GM19043 (cell line): ENCODE measurements at regions not wholly inside any gene's neighbourhood (a gene's known extent, or its start where the extent isn't known, plus 50 kb on each side); places are given as distances from the start of the nearest gene placed in this dataset.
A peak's percentile ranks its signal among the peaks of the same experiment; 100 is the strongest.
"Not testable (repeated sequence)": the region's sequence is repeated elsewhere in the genome, so short reads cannot be mapped to it uniquely, and the experiment has no call there.

ENCODE experiments used
- ATAC-seq: cut with Tn5 transposase; IDR thresholded peaks from one replicate; pipeline ENCODE4 v1.9.1; 2021; ENCODE audit warnings: low read depth; ENCODE audit not compliant: unreplicated experiment

DNA sequence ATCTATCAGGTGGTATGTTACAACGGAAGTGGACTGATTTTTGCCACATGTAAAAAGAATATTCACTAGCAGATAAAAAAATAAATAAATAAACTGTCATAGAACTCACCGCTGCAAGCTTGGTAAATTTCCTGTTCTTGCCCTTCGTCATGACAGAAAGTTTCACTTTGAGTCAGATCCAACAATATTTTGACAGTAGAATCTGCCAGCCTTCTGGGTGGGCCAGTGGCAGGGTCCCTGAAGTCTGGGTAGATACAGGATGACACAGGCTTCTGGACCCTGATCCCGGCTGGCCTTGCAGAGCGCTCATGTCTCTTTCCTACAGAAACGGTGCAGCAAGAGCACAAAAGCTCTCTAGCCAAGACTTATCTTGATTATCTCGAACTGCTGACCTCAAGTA lies 97.8 kb upstream of the PMAIP1 start:
- peak; percentile 63 for ATAC-seq

- no peak for ATAC-seq
Measured at GRCh38 chr18:59801576-59801975, 98.2 kb upstream of the PMAIP1 start.

GRCh38 chr18:59800897-59801296 lies 98.9 kb upstream of the PMAIP1 start:
- no peak for ATAC-seq

DNA sequence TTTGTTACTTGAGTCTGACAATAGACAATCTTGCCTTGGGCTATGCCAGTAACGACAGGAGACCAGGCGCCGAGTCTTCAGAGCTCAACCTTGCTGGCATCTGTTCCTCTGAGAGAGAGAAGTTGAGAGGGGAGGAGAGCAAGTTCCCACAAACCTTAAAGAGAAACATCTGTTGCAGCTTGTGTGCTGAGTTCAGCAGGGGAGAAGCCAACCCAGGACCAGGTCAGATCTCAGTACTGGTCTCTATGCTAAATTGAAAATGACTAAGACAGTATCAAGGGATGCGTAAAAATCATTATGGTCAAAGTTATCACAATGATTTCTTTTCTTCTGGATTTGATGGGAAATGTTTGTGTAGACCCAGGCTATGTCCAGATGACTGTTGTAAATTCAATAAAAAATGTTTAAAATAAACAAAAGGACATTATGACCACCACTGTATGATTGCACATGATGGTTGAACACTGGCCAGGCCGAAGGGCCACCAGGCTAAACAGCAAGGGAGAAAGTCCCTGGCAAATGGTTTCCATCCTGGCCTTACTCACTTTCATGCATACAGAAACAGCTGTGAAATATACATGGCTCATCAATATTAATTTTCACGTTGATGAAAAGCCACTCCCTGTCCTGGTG lies 100.3 kb upstream of the PMAIP1 start:
- ATAC-seq: no peak

DNA sequence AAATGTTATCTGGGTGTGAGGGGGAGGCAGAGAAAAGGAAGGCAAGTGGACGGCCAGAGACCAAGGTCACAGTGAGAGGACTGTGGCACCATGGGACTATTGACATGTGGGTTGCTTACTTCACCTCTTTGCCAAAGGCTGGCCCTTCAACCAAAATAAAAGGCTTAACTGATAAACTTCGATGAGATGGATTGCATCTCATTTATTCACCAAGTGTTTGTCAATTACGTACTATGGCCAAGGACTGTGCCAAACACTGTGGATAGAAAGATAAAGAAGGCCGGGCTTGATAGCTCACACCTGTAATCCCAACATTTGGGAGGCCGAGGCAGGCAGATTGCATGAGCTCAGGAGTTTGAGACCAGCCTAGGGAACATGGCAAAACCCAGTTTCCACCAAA lies 98.7 kb upstream of the CCBE1 start:
- ATAC-seq: no peak

- ATAC-seq: no peak
Measured at GRCh38 chr18:59792353-59792752, 95.1 kb upstream of the CCBE1 start.

- ATAC-seq: not testable (repeated sequence)
Measured at GRCh38 chr18:59790346-59790936, 93.2 kb upstream of the CCBE1 start.

DNA sequence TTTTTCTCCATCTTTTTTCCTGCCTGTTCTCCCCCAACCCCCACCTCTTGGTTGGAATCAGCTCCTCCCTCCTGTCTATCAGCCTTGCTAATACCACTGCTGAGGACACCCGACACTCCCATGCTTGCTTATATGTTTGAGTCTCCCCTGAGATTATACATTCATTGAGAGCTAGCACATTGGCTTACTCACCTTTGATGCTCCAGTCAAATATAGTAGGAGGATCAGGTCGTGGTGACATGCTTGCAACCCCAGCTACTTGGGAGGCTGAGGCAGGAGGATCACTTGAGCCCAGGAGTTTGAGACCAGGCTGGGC lies 91.5 kb upstream of the CCBE1 start:
- no peak for ATAC-seq

DNA sequence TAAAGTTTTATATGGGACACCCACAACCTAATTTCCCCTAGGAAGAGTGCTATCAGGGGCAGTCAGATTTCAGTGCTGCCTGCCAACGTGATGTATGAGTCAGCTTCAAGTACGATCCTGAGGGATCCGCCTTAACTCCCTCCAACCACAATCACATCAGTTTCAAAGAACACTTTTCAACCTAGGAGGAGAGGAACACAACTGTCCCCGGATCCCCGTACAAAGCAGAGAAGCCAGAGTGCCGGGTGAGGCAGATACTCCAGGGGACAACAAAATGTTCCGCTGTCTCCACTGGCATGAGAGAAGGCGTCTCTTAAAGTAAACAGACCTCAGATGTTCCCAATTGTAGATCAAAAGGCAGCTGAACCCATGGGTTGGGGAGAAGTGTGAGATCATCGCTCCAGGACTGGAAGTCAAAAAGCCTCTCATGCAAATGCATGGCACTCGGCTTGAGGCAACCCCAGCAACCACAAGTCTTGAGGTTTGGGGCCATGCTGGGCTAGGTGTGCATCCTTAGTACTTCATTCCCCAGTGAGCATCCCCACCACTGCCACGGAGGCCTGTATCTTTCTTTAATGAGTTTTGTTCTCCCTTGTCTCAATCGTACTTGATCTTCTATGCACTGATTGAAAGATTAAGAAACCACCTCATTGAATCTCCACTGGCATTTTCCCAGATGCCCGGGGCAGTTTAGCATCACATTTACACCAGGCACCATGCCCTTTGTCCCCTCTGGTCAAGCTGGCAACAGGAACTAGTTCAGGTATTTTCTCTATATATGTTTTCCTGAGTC lies 91.0 kb upstream of the CCBE1 start:
- ATAC-seq: no peak

- ATAC-seq: no peak
Measured at GRCh38 chr18:59784694-59785093, 87.5 kb upstream of the CCBE1 start.

- ATAC-seq: peak; percentile 91
Measured at GRCh38 chr18:59783138-59783537, 85.9 kb upstream of the CCBE1 start.

DNA sequence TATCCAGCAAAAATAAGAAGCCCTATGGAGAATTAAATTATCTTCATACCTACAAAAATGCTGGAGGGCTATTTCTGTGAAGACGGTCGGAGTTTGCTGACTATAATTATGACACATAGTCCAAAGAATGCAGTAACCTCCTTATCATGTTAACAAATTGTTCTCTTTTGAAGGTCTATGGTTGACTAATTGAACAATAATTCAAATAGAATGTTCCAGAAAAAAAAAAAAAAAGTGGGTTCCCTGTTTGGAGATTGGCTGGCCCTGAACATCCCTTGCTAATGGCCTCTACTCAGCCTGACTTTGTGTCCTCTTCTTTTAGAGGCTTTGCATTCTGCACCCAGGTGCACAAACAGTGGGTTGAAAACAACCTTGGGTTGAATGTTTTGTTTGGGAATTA lies 82.8 kb upstream of the CCBE1 start:
- ATAC-seq: no peak

- no peak for ATAC-seq
Measured at GRCh38 chr18:59778434-59778833, 81.2 kb upstream of the CCBE1 start.

GRCh38 chr18:59777636-59778035 lies 80.4 kb upstream of the CCBE1 start:
- no peak for ATAC-seq

GRCh38 chr18:59769129-59769865 lies 72.1 kb upstream of the CCBE1 start:
- no peak for ATAC-seq

- ATAC-seq: no peak
Measured at GRCh38 chr18:59768409-59768808, 71.2 kb upstream of the CCBE1 start.

GRCh38 chr18:59767732-59768131 lies 70.5 kb upstream of the CCBE1 start:
- ATAC-seq: no peak

DNA sequence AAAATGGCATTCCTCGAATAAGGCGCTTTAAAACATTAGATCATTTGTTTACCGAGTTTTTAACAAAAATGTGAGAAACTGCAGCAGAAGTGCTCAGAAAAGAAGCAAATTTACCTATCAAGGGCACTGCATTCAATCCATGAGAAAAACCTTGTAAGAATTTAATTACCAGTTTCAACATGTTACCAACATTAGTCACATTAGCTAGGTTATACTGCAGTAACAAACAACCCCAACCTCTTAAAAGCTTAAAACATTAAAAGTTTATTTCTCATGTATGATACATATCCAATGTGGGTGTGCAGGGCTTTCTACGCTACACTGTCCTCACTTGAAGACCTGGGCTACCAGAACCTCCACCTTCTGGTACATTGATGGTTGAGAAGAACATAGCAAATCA lies 68.1 kb upstream of the CCBE1 start:
- no peak for ATAC-seq

- ATAC-seq: no peak
Measured at GRCh38 chr18:59764281-59764680, 67.1 kb upstream of the CCBE1 start.

GRCh38 chr18:59763541-59764136 lies 66.4 kb upstream of the CCBE1 start:
- no peak for ATAC-seq
